ENCODE measurements at regions not wholly inside any gene's neighbourhood (a gene's known extent, or its start where the extent isn't known, plus 50 kb on each side); places are given as distances from the start of the nearest gene placed in this dataset.

DNA sequence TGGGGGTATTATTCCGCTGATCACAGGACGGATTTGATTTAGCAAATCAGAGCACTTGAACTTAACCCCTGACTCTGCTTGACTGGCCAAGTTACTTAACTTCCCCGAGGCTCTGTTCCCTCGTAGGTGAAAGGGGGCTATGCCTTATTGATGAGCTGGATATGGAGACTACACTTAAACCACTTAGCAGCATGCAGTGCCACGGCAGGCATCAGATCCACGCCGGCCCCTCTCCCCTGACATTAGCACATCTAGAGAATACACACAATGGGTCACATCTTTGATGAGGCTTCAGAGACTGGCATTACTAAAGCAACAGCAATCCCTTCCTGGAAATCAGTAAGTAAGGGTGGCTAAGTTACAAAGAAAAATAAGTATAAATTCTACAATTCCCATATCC is 71.0 kb downstream of the ABCC12 start:
- Mint-ChIP-seq H3K4me3 (no peak overlapping the region), H3K27ac (no peak overlapping the region), H3K4me1 (no peaks in the 10 kb centered on the region), H3K27me3 (ENCODE audit: insufficient read depth) (peaks cover 3% of the 10 kb centered on the region), H3K9me3 (no peaks in the 10 kb centered on the region), H3K36me3 (ENCODE audit: low read depth) (no peaks in the 10 kb centered on the region)
- WGBS, 2 experiments (ENCODE audit: insufficient coverage in 1 of 2, insufficient read length in 1 of 2) = 86 to 100% methylated on average over 4 to 7 of the region's 7 CpGs
- no peak for DNase-seq
- Histone ChIP-seq H3K27me3 (ENCODE audit: control insufficient read depth, insufficient read depth, low read length, poor library complexity, severe bottlenecking) (no peaks in the 10 kb centered on the region), H3K27ac (ENCODE audit: low read depth, low read length) (no peak overlapping the region), H3K9me3 (ENCODE audit: control insufficient read depth, low read length) (no peaks in the 10 kb centered on the region), H3K9ac (ENCODE audit: extremely low read depth, low read length, poor library complexity, severe bottlenecking) (no peak overlapping the region), H3K4me1 (ENCODE audit: control insufficient read depth, insufficient read depth, low read length) (no peaks in the 10 kb centered on the region), H3K4me3 (ENCODE audit: low read length) (no peak overlapping the region), H3K36me3 (ENCODE audit: control insufficient read depth, insufficient read depth, low read length) (no peaks in the 10 kb centered on the region)
- TF ChIP-seq CTCF (conservative IDR thresholded peaks at IDR 0.05) = no peak

- no peak overlapping the region for H3K9ac ChIP-seq (ENCODE audit: extremely low read depth, low read length, poor library complexity, severe bottlenecking)
- 91 to 97% methylated on average over 6 of the region's 6 CpGs for WGBS, 2 experiments (ENCODE audit: insufficient coverage in 1 of 2, insufficient read length in 1 of 2)
- no peak for TF ChIP-seq CTCF (conservative IDR thresholded peaks at IDR 0.05)
- no peaks in the 10 kb centered on the region for H3K4me1 ChIP-seq (ENCODE audit: control insufficient read depth, insufficient read depth, low read length)
- no peaks in the 10 kb centered on the region for H3K36me3 Mint-ChIP-seq (ENCODE audit: low read depth)
- no peak overlapping the region for H3K27ac Mint-ChIP-seq
- no peak overlapping the region for H3K4me3 Mint-ChIP-seq
- H3K4me3 ChIP-seq (ENCODE audit: low read length) = no peak overlapping the region
- no peak for DNase-seq
- no peaks in the 10 kb centered on the region for H3K4me1 Mint-ChIP-seq
- no peaks in the 10 kb centered on the region for H3K9me3 ChIP-seq (ENCODE audit: control insufficient read depth, low read length)
- peaks cover 3% of the 10 kb centered on the region for H3K27me3 Mint-ChIP-seq (ENCODE audit: insufficient read depth)
- H3K36me3 ChIP-seq (ENCODE audit: control insufficient read depth, insufficient read depth, low read length) = no peaks in the 10 kb centered on the region
- H3K27me3 ChIP-seq (ENCODE audit: control insufficient read depth, insufficient read depth, low read length, poor library complexity, severe bottlenecking) = no peaks in the 10 kb centered on the region
- no peaks in the 10 kb centered on the region for H3K9me3 Mint-ChIP-seq
- no peak overlapping the region for H3K27ac ChIP-seq (ENCODE audit: low read depth, low read length)
These were observed 73.3 kb downstream of the ABCC12 start for GRCh38 chr16:48082516-48082915.

DNA sequence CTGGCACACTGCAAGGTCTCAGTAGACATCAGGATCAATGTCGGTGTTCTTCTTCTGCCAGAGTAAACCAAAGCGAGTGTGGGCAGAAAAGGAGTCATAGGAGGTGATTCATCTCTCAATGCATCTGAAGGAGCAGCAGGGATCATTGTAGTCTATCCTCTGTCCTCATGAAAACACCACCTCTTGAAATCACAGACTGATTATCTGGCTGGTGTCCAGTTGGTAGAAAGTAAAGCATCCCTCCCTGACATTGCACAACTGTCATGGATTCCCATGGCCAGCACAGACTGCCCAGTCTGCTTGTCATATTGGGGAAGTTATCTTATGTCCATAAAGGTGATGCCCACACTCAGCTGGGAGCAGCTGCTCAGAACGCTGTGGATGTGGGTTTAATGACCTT is 74.1 kb downstream of the ABCC12 start:
- no peaks in the 10 kb centered on the region for H3K36me3 ChIP-seq (ENCODE audit: control insufficient read depth, insufficient read depth, low read length)

More for the DNA sequence above, 74.1 kb downstream of the ABCC12 start:
- H3K36me3 Mint-ChIP-seq (ENCODE audit: low read depth) = no peaks in the 10 kb centered on the region
- DNase-seq = no peak
- no peak overlapping the region for H3K27ac Mint-ChIP-seq
- H3K27me3 Mint-ChIP-seq (ENCODE audit: insufficient read depth) = peaks cover 3% of the 10 kb centered on the region
- H3K4me3 Mint-ChIP-seq = no peak overlapping the region
- Histone ChIP-seq H3K9ac (ENCODE audit: extremely low read depth, low read length, poor library complexity, severe bottlenecking) (no peak overlapping the region), H3K9me3 (ENCODE audit: control insufficient read depth, low read length) (no peaks in the 10 kb centered on the region), H3K4me1 (ENCODE audit: control insufficient read depth, insufficient read depth, low read length) (no peaks in the 10 kb centered on the region), H3K4me3 (ENCODE audit: low read length) (no peak overlapping the region), H3K27ac (ENCODE audit: low read depth, low read length) (no peak overlapping the region), H3K27me3 (ENCODE audit: control insufficient read depth, insufficient read depth, low read length, poor library complexity, severe bottlenecking) (no peaks in the 10 kb centered on the region)
- WGBS, 2 experiments (ENCODE audit: insufficient coverage in 1 of 2, insufficient read length in 1 of 2) = 94 to 97% methylated on average over 2 to 3 of the region's 3 CpGs
- TF ChIP-seq CTCF (conservative IDR thresholded peaks at IDR 0.05) = no peak
- no peaks in the 10 kb centered on the region for H3K4me1 Mint-ChIP-seq
- no peaks in the 10 kb centered on the region for H3K9me3 Mint-ChIP-seq

Measured in endodermal cell (in vitro differentiated cells).